ENCODE measurements at regions not wholly inside any gene's neighbourhood (a gene's known extent, or its start where the extent isn't known, plus 50 kb on each side); places are given as distances from the start of the nearest gene placed in this dataset.

GRCh38 chr5:93090698-93091097, 490.3 kb downstream of the NR2F1-AS1 start:
- DNase-seq (ENCODE audit: low spot score) = no peak
- intact Hi-C loops (cut with DNase I) = no loop called here

DNA sequence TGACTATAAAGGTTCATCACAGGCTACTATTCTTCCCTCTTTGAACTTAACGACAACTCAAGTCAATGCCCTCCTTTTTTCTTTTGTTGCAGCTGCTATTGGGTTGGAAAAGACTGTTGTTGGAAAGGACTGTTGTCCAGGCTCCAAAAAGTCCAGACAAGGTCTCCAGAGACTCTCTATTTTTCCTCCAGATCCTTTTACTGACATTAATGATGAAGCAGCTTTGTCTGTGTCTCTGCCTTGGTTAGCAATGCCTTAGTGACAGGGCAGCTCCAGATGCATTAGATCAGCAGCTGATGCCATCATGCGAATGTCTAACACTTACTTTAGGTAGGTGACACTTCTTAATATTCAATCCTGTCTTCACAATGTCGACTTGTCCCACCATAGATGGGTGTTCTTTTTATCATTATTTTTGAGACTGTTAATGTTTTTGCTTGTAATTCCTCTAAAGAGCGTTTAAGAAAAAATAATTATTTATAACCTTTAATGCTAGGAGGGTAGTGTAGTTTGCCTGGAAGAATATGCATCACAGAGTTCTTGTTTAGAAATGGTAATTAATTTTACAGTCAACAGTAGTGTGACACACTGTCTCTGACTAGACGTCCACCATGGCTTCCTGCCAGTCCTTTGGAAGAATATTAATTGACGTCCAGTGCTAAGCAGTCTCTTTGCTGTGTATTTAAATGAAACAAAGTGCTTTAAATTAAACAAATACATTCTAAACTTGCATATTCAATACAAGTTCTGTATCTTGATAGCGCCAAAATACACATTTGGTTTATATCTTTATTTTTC, 492.2 kb downstream of the NR2F1-AS1 start:
- intact Hi-C loops (cut with DNase I) = loop anchor here in 1 of 2 donors (10.0 kb wide), 1 partner anchor 486 kb away; no protein-coding TSS in a partner anchor
- no peak for DNase-seq (ENCODE audit: low spot score)

- intact Hi-C loops (cut with DNase I) = loop anchor here in 1 of 2 donors (10.0 kb wide), 1 partner anchor 487 kb away; no protein-coding TSS in a partner anchor
Observed at GRCh38 chr5:93087326-93087725, 493.7 kb downstream of the NR2F1-AS1 start.

DNA sequence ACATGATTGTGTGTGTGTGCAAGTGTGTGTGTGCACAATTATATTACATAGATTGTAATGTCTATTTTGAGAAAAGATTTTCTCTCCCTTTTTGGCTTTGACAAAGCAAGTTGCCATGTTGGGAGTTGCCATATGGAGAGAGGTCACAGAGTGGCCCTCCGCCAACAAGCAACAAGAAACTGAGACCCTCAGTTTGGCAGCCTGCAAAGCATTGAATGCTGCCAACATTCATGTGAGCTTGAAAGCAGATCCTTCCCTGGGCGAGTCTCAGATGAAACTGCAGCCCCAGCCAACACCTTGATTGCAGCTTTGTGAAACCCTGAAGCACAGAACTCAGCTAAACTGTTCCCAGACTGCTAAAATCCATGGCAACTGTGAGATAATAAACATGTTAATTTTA, 498.0 kb downstream of the NR2F1-AS1 start:
- intact Hi-C loops (cut with DNase I) = loop anchor here in 1 of 2 donors (10.0 kb wide), 1 partner anchor 492 kb away; no protein-coding TSS in a partner anchor

More at GRCh38 chr5:93087326-93087725, 493.7 kb downstream of the NR2F1-AS1 start:
- no peak for DNase-seq (ENCODE audit: low spot score)

DNA sequence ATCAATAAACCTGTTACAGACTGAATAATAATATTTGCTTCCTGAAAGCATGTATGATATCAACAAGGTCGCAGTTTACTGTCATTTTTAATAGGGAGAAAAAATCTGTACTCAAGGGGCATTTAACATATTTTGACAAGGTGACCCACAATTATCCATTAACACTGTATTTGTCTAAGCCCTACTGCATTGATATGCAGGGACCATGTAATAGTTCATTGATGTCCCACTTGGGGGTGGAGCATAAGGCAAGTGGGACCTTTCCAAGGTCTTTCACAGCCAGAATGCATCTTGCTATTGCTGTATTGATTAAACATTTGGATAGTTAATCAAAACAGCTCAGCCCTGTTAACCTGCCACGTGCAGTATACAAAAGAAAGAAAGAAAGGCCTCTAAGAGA, 502.0 kb downstream of the NR2F1-AS1 start:
- no peak for DNase-seq (ENCODE audit: low spot score)
- intact Hi-C loops (cut with DNase I) = no loop called here

More for the DNA sequence above, 498.0 kb downstream of the NR2F1-AS1 start:
- DNase-seq (ENCODE audit: low spot score) = no peak

DNA sequence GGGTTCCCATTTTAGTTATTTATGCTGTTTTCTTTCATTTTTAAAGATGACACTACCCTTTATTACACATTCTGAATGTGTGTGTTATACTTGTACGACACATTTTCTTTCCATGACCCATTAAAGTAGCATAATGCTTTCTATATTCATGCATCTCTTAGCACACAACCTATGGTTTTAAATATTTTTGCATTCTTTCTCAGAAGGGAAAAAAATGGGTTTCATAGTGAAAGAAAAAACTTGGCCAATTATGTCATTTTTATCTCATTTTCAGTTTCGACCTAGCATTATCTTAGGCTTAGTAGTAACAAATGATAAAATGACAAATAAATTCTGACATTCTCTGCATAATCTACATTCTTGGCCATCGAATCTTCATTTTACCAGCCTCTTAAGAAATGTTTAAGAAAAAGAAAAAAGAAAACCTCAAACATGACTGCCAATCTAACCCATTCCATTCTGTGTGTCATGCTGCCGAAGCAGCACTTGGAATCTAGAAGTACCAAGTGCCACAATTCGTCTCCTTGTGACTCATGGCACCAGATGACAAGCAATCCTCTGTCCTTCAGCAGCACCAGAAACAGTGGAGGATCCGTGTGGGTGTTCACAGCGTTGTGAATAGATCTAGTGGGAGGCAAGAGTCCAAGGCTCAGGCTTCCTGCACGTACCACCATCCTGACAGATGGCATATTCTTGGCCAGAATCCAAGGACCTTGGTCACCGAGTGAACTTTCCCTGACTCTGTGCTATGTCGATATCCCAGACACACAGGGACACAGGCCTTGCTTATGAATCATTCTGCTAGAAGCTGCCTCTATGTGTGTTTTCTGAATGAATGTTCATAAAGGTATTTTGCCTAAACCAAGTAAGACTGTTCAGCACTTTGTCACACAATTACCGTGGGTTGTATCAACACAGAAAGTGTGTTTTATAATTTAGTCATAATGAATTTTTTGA, 502.7 kb downstream of the NR2F1-AS1 start:
- intact Hi-C loops (cut with DNase I) = no loop called here
- DNase-seq (ENCODE audit: low spot score) = peak; percentile 74

DNA sequence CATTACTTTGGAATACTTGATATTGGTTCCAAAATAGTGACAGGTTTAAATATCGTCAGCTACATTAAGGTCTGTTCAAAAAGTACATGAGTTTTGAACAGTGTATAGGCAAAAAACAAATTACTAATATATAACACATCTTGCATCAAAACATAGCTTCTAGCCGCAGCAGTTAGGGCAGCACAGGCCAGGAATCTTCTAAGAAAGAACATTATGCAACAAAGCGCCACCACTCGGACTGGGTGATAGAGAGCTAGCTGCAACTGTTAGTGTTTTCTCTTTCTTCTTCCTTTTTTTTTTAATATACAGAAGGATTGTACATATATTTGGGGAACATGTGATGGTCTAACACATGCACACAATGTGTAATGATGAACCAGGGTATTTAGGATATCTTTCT, 504.5 kb downstream of the NR2F1-AS1 start:
- intact Hi-C loops (cut with DNase I) = no loop called here
- no peak for DNase-seq (ENCODE audit: low spot score)

GRCh38 chr5:93076096-93076495, 504.9 kb downstream of the NR2F1-AS1 start:
- DNase-seq (ENCODE audit: low spot score) = no peak
- intact Hi-C loops (cut with DNase I) = no loop called here

GRCh38 chr5:93073547-93073946, 507.5 kb downstream of the NR2F1-AS1 start:
- intact Hi-C loops (cut with DNase I) = no loop called here
- DNase-seq (ENCODE audit: low spot score) = no peak

- intact Hi-C loops (cut with DNase I) = no loop called here
- no peak for DNase-seq (ENCODE audit: low spot score)
Observed at GRCh38 chr5:93072831-93073459, 508.1 kb downstream of the NR2F1-AS1 start.

DNA sequence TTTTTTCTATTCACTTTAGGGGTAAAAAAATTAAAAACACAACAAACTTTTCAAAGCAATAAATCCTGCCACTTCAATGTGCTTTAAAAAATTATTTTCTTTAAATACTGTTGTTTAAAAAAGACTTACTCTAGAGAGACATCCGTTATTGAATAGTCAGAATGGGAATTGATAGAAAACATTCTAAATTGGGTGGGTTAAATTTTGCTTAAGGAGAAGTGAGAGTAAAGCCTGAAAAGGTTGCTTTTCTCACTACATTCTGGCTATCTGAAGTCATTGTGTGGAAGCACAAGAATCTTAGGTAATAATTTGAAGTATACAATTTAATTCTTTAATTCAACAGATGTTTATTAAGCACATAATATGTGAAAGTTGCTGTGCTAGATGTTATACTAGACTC, 509.3 kb downstream of the NR2F1-AS1 start:
- intact Hi-C loops (cut with DNase I) = no loop called here
- no peak for DNase-seq (ENCODE audit: low spot score)

DNA sequence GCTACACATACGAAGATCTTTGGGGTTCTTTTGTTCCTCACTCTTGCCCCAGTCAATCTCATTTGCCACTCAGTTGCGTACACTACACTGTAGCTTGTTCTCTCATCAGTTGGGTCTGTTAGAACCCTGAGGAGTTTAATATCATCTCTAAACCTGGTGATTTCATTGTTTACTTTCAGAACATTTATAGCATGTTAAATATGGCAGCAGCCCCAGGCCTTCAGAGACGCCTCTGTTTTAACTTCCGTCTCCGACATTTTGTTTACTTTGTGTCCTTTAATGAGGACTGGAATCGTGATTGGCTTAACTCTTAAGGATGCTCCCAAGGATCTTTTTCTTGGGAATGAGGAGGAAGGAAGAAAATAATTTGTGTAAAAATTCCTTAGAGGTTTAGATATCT, 510.1 kb downstream of the NR2F1-AS1 start:
- intact Hi-C loops (cut with DNase I) = no loop called here

DNA sequence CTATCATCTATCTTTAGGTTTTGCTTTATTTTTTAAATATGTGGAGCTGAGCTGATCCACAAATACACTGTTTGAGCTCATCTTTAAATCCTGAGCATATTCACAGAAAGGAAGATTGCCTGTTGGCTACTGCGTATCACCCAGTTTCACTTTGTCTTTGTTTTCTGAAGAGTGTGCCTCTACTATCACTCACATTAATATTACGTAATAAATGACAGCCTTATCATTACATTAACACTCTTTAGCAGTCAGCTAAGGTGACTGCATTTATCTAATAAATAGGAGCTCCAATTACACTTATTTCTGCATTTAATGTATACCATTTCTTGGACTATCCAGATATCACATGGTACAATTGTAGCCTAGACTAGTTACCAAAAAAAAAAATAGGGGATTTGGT, 511.7 kb downstream of the NR2F1-AS1 start:
- no peak for DNase-seq (ENCODE audit: low spot score)
- intact Hi-C loops (cut with DNase I) = no loop called here

More for the DNA sequence above, 510.1 kb downstream of the NR2F1-AS1 start:
- no peak for DNase-seq (ENCODE audit: low spot score)

- intact Hi-C loops (cut with DNase I) = no loop called here
- DNase-seq (ENCODE audit: low spot score) = no peak
Observed at GRCh38 chr5:93062548-93062947, 518.5 kb downstream of the NR2F1-AS1 start.

DNA sequence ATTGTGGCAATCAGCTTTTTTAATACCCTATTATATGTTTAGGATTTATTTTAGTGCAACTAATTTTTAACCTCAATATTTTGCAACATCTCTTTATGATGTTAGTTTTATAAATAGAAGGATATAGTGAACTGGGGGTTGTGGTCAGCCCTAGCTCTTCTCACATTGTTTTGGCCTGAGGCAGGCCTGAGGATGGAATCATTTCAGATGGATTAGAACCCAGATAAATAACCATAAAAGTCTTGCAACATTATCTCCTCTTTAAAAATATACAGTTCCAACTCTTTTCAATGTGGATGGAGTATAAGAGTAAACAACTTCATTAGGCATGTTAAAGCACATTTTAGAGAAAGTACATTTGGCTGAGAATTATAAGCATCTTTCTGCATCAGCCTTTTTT, 522.7 kb downstream of the NR2F1-AS1 start:
- no peak for DNase-seq (ENCODE audit: low spot score)
- intact Hi-C loops (cut with DNase I) = loop anchor here in 1 of 2 donors (5.0 kb wide), 1 partner anchor 1426 kb away; no protein-coding TSS in a partner anchor

GRCh38 chr5:93057311-93057710, 523.7 kb downstream of the NR2F1-AS1 start:
- intact Hi-C loops (cut with DNase I) = loop anchor here in 1 of 2 donors (5.0 kb wide), 1 partner anchor 1425 kb away; no protein-coding TSS in a partner anchor
- no peak for DNase-seq (ENCODE audit: low spot score)

DNA sequence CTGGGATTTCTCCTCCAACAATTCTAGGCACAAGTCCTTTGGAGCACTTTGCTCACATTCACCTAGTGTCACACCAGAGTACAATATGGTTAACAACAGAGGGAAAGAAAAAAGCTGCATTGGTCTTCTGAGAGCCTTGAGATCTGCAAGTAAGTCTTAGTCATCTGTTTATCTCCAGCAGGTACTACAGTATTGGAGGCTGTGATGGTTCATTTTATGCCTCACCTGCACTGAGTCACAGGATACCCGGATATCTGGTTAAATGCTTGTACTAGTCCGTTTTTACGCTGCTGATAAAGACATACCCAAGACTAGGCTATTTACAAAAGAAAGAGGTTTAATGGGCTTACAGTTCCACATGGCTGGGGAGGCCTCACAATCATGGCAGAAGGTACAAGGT, 525.0 kb downstream of the NR2F1-AS1 start:
- intact Hi-C loops (cut with DNase I) = loop anchor here in 1 of 2 donors (5.0 kb wide), 1 partner anchor 1424 kb away; no protein-coding TSS in a partner anchor
- DNase-seq (ENCODE audit: low spot score) = no peak

DNA sequence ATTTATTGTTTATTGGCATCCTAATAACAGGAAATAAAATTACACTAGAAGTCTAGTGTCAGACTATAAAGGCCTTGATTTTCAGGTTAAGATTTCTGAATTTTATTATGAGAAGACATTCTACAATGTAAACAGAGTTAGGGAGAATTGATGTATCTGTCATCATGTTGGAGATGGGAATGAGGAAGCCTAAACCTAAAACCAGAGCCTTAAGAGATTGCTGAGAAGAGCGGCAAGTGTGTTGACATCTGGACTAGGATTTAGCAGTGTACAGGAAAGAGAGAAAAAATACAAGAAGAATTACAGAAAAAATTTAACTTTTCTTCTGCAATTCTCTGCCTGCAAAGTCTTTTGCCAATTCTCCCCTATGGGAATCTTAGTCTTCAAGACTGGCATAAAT, 525.5 kb downstream of the NR2F1-AS1 start:
- DNase-seq (ENCODE audit: low spot score) = no peak
- intact Hi-C loops (cut with DNase I) = loop anchor here in 1 of 2 donors (5.0 kb wide), 1 partner anchor 1423 kb away; no protein-coding TSS in a partner anchor
